GM23248 (cell line): ENCODE measurements at regions not wholly inside any gene's neighbourhood (a gene's known extent, or its start where the extent isn't known, plus 50 kb on each side); places are given as distances from the start of the nearest gene placed in this dataset.

ENCODE experiments used
- DNase-seq: peaks from one replicate; pipeline ENCODE4 v3.0.0-alpha.2; 2015
- H2AFZ ChIP-seq: fragments of 200-600 bp; sonication (generic); 2 replicates; pipeline ENCODE4 v1.6.1; 2016; ENCODE audit warnings: antibody characterized with exemption
- H3F3A ChIP-seq: fragments of 200-600 bp; sonication (generic); 2 replicates; pipeline ENCODE4 v1.6.1; 2016; ENCODE audit warnings: mild to moderate bottlenecking, antibody characterized with exemption, mixed run types; ENCODE audit not compliant: insufficient read depth
- H3K27ac ChIP-seq: fragments of 200-600 bp; sonication (generic); 2 replicates; pipeline ENCODE4 v1.5.1; 2016; ENCODE audit warnings: mild to moderate bottlenecking
- H3K27me3 ChIP-seq: fragments of 200-600 bp; sonication (generic); replicated peaks from 2 replicates; pipeline ENCODE4 v1.6.1; 2016; ENCODE audit warnings: mild to moderate bottlenecking; ENCODE audit not compliant: insufficient read depth
- H3K36me3 ChIP-seq: fragments of 200-600 bp; sonication (generic); 2 replicates; pipeline ENCODE4 v1.6.1; 2016; ENCODE audit warnings: low read depth, mild to moderate bottlenecking
- H3K4me1 ChIP-seq: fragments of 200-600 bp; sonication (generic); 2 replicates; pipeline ENCODE4 v1.6.1; 2016; ENCODE audit warnings: mild to moderate bottlenecking; ENCODE audit not compliant: insufficient read depth
- H3K4me2 ChIP-seq: fragments of 200-600 bp; sonication (generic); one replicate; pipeline ENCODE4 v1.6.1; 2016; ENCODE audit warnings: mild to moderate bottlenecking; ENCODE audit not compliant: unreplicated experiment
- H3K4me3 ChIP-seq: fragments of 200-600 bp; sonication (generic); 2 replicates; pipeline ENCODE4 v1.5.1; 2016; ENCODE audit warnings: mild to moderate bottlenecking
- H3K79me2 ChIP-seq: fragments of 200-600 bp; sonication (generic); 2 replicates; pipeline ENCODE4 v1.6.1; 2016; ENCODE audit warnings: mild to moderate bottlenecking; ENCODE audit not compliant: insufficient read depth
- H3K9ac ChIP-seq: fragments of 200-600 bp; sonication (generic); 2 replicates; pipeline ENCODE4 v1.6.1; 2016; ENCODE audit warnings: mild to moderate bottlenecking
- H3K9me2 ChIP-seq: fragments of 200-600 bp; sonication (generic); 2 replicates; pipeline ENCODE4 v1.6.1; 2016; ENCODE audit warnings: mixed run types, mild to moderate bottlenecking, moderate library complexity; ENCODE audit not compliant: insufficient read depth
- H3K9me3 ChIP-seq: fragments of 200-600 bp; sonication (generic); one replicate; pipeline ENCODE4 v1.6.1; 2017; ENCODE audit warnings: low read depth
- H4K20me1 ChIP-seq: fragments of 200-600 bp; sonication (generic); 2 replicates; pipeline ENCODE4 v1.6.0; 2016; ENCODE audit not compliant: insufficient read depth
- EZH2 ChIP-seq: fragments of 200-600 bp; sonication (generic); IDR thresholded peaks from 2 replicates; pipeline ENCODE4 v1.6.1; 2018; ENCODE audit warnings: antibody characterized with exemption, mild to moderate bottlenecking; ENCODE audit not compliant: insufficient read depth, poor library complexity, severe bottlenecking
- EZH2phosphoT487 ChIP-seq: fragments of 200-600 bp; sonication (generic); IDR thresholded peaks from 2 replicates; pipeline ENCODE4 v1.6.1; 2018; ENCODE audit warnings: antibody characterized with exemption, moderate library complexity, mild to moderate bottlenecking, low read depth; ENCODE audit not compliant: insufficient read depth
- WGBS, 2 experiments: methylation state at CpG; one replicate each; pipeline ENCODE4 v1.1.6; 2015 to 2017; ENCODE audit warnings: low lambda C conversion rate in 2 of 2, low coverage in 1 of 2; ENCODE audit errors: missing lambda C conversion rate in 2 of 2; 5-methylcytosine and 5-hydroxymethylcytosine counted together
- in situ Hi-C: fragments of 300-500 bp; cut with MboI; formaldehyde crosslinking; loops from 2 replicates; pipeline ENCODE4 v1.15.0; 2020

GRCh38 chr18:45528712-45529336 is 86.5 kb upstream of the SLC14A2 start:
- in situ Hi-C loops, result no loop called here
- no peaks in the 10 kb centered on the region for H3K79me2 ChIP-seq
- DNase-seq, result no peak
- peaks cover 11% of the 10 kb centered on the region for H3K4me1 ChIP-seq
- no peaks in the 10 kb centered on the region for H3K9me3 ChIP-seq
- H3K27me3 ChIP-seq, result no peaks in the 10 kb centered on the region
- no peaks in the 10 kb centered on the region for H3K36me3 ChIP-seq
- H3K9me2 ChIP-seq, result no peaks in the 10 kb centered on the region
- no peak overlapping the region for H3K9ac ChIP-seq
- no peak overlapping the region for H3K27ac ChIP-seq
- H3K4me3 ChIP-seq, result no peak overlapping the region
- WGBS, 2 experiments, result 27 to 33% methylated on average over 2 of the region's 2 CpGs
- H3F3A ChIP-seq, result peaks cover 13% of the 10 kb centered on the region
- no peak for TF ChIP-seq EZH2phosphoT487
- TF ChIP-seq EZH2, result no peak
- H3K4me2 ChIP-seq, result no peak overlapping the region
- H2AFZ ChIP-seq, result no peak overlapping the region
- no peaks in the 10 kb centered on the region for H4K20me1 ChIP-seq

GRCh38 chr18:45538444-45538843 is 76.8 kb upstream of the SLC14A2 start:
- no peak for TF ChIP-seq EZH2phosphoT487
- TF ChIP-seq EZH2, result no peak
- no peaks in the 10 kb centered on the region for H3K79me2 ChIP-seq
- H3K4me1 ChIP-seq, result no peaks in the 10 kb centered on the region
- no peak for DNase-seq
- H3K4me3 ChIP-seq, result no peak overlapping the region
- in situ Hi-C loops, result no loop called here
- H3K27ac ChIP-seq, result no peak overlapping the region
- no peak overlapping the region for H3K9ac ChIP-seq
- no peaks in the 10 kb centered on the region for H4K20me1 ChIP-seq
- H2AFZ ChIP-seq, result no peak overlapping the region
- no peaks in the 10 kb centered on the region for H3K9me2 ChIP-seq
- no peaks in the 10 kb centered on the region for H3F3A ChIP-seq
- 58 to 69% methylated on average over 2 of the region's 2 CpGs for WGBS, 2 experiments
- H3K36me3 ChIP-seq, result no peaks in the 10 kb centered on the region
- peaks cover 17% of the 10 kb centered on the region; the same call in 1 of the 2 replicates for H3K27me3 ChIP-seq
- no peak overlapping the region for H3K4me2 ChIP-seq
- H3K9me3 ChIP-seq, result no peaks in the 10 kb centered on the region

- in situ Hi-C loops, result no loop called here
- Histone ChIP-seq H3K27me3 (peaks cover 17% of the 10 kb centered on the region; the same call in 1 of the 2 replicates), H3K9ac (no peak overlapping the region), H3K9me3 (no peaks in the 10 kb centered on the region), H3K27ac (no peak overlapping the region), H3K4me1 (no peaks in the 10 kb centered on the region), H4K20me1 (no peaks in the 10 kb centered on the region), H3K36me3 (no peaks in the 10 kb centered on the region), H3K79me2 (no peaks in the 10 kb centered on the region), H3K4me3 (no peak overlapping the region), H2AFZ (no peak overlapping the region), H3K9me2 (no peaks in the 10 kb centered on the region), H3F3A (no peaks in the 10 kb centered on the region), H3K4me2 (no peak overlapping the region)
- DNase-seq, result no peak
- no peak for TF ChIP-seq EZH2
- no peak for TF ChIP-seq EZH2phosphoT487
- whole genome bisulfite sequencing, 2 experiments, result 48 to 53% methylated on average over 5 of the region's 5 CpGs
These were observed 75.8 kb upstream of the SLC14A2 start for GRCh38 chr18:45539491-45539891.

GRCh38 chr18:45540125-45540524 is 75.2 kb upstream of the SLC14A2 start:
- Histone ChIP-seq H4K20me1 (no peaks in the 10 kb centered on the region), H3K9me3 (no peaks in the 10 kb centered on the region), H3K27me3 (peaks cover 10% of the 10 kb centered on the region; the same call in 1 of the 2 replicates), H3K9ac (no peak overlapping the region), H2AFZ (no peak overlapping the region), H3K9me2 (no peaks in the 10 kb centered on the region), H3F3A (no peaks in the 10 kb centered on the region), H3K4me2 (no peak overlapping the region), H3K79me2 (no peaks in the 10 kb centered on the region), H3K4me3 (no peak overlapping the region), H3K27ac (no peak overlapping the region), H3K36me3 (no peaks in the 10 kb centered on the region), H3K4me1 (no peaks in the 10 kb centered on the region)
- no peak for TF ChIP-seq EZH2phosphoT487
- TF ChIP-seq EZH2, result no peak
- 83 to 88% methylated on average over 7 of the region's 7 CpGs for WGBS, 2 experiments
- in situ Hi-C loops, result no loop called here
- no peak for DNase-seq
